ENCODE measurements at regions not wholly inside any gene's neighbourhood (a gene's known extent, or its start where the extent isn't known, plus 50 kb on each side); places are given as distances from the start of the nearest gene placed in this dataset.
A peak's percentile ranks its signal among the peaks of the same experiment; 100 is the strongest.

- Histone ChIP-seq H3K4me3 (no peak overlapping the region), H3K4me1 (replicated peaks in 1 of 2) (no peaks in the 10 kb centered on the region), H3K27ac (no peak overlapping the region)
- peak in 3 of 8 experiments; percentile 27 to 63 (median 62) for ATAC-seq (replicated peaks in 6 of 8)
- 0 to 86% (median 71%) methylated on average over 1 to 2 of the region's 2 CpGs for WGBS, 10 experiments
- in situ Hi-C loops (cut with MboI; ENCODE audit: low pct_unique_long_range_greater_than_20kb in 2 of 9, low sequenced_read_pairs in 9 of 9, unreplicated experiment in 9 of 9) = no loop called here
Observed at GRCh38 chr2:188645986-188646385, 328.2 kb upstream of the COL3A1 start.

- WGBS, 10 experiments = 80 to 100% (median 95%) methylated on average over 1 to 3 of the region's 3 CpGs
Observed at GRCh38 chr2:188647430-188648070, 326.6 kb upstream of the COL3A1 start.

GRCh38 chr2:188659656-188660406 lies 314.3 kb upstream of the COL3A1 start:
- 27 to 100% (median 75%) methylated on average over 1 of the region's 1 CpG; no CpG with 5 or more reads in 3 of the 10 experiments for WGBS, 10 experiments
- H3K4me1 ChIP-seq (replicated peaks in 1 of 2) = no peaks in the 10 kb centered on the region
- peak in 1 of 8 experiments; percentile 33 for ATAC-seq (replicated peaks in 6 of 8)
- H3K4me3 ChIP-seq = no peak overlapping the region
- no peak overlapping the region for H3K27ac ChIP-seq
- in situ Hi-C loops (cut with MboI; ENCODE audit: low pct_unique_long_range_greater_than_20kb in 2 of 9, low sequenced_read_pairs in 9 of 9, unreplicated experiment in 9 of 9) = no loop called here

More at GRCh38 chr2:188647430-188648070, 326.6 kb upstream of the COL3A1 start:
- no peak for ATAC-seq (replicated peaks in 6 of 8)
- no peak overlapping the region for H3K4me3 ChIP-seq
- in situ Hi-C loops (cut with MboI; ENCODE audit: low pct_unique_long_range_greater_than_20kb in 2 of 9, low sequenced_read_pairs in 9 of 9, unreplicated experiment in 9 of 9) = no loop called here
- no peak overlapping the region for H3K27ac ChIP-seq
- H3K4me1 ChIP-seq (replicated peaks in 1 of 2) = no peaks in the 10 kb centered on the region

- no peaks in the 10 kb centered on the region for H3K4me1 ChIP-seq (replicated peaks in 1 of 2)
- ATAC-seq (replicated peaks in 6 of 8) = no peak
- WGBS, 10 experiments = 42 to 100% (median 71%) methylated on average over 1 to 2 of the region's 2 CpGs; no CpG with 5 or more reads in 2 of the 10 experiments
- no peak overlapping the region for H3K4me3 ChIP-seq
- in situ Hi-C loops (cut with MboI; ENCODE audit: low pct_unique_long_range_greater_than_20kb in 2 of 9, low sequenced_read_pairs in 9 of 9, unreplicated experiment in 9 of 9) = no loop called here
- no peak overlapping the region for H3K27ac ChIP-seq
Observed at GRCh38 chr2:188663301-188663700, 310.9 kb upstream of the COL3A1 start.

GRCh38 chr2:188664416-188664815 lies 309.8 kb upstream of the COL3A1 start:
- in situ Hi-C loops (cut with MboI; ENCODE audit: low pct_unique_long_range_greater_than_20kb in 2 of 9, low sequenced_read_pairs in 9 of 9, unreplicated experiment in 9 of 9) = no loop called here
- WGBS, 10 experiments = 20 to 100% (median 67%) methylated on average over 1 to 2 of the region's 2 CpGs; no CpG with 5 or more reads in 3 of the 10 experiments
- Histone ChIP-seq H3K4me3 (no peak overlapping the region), H3K4me1 (replicated peaks in 1 of 2) (no peaks in the 10 kb centered on the region), H3K27ac (no peak overlapping the region)
- peak in 2 of 8 experiments; percentile 57 to 74 for ATAC-seq (replicated peaks in 6 of 8)

- WGBS, 10 experiments = 2 to 89% (median 58%) methylated on average over 1 to 3 of the region's 3 CpGs
- H3K4me1 ChIP-seq (replicated peaks in 1 of 2) = no peaks in the 10 kb centered on the region
- in situ Hi-C loops (cut with MboI; ENCODE audit: low pct_unique_long_range_greater_than_20kb in 2 of 9, low sequenced_read_pairs in 9 of 9, unreplicated experiment in 9 of 9) = no loop called here
- no peak overlapping the region for H3K4me3 ChIP-seq
- peak in 2 of 8 experiments; percentile 23 to 32 for ATAC-seq (replicated peaks in 6 of 8)
- no peak overlapping the region for H3K27ac ChIP-seq
Observed at GRCh38 chr2:188664951-188665595, 309.1 kb upstream of the COL3A1 start.

GRCh38 chr2:188665727-188666304 lies 308.4 kb upstream of the COL3A1 start:
- Histone ChIP-seq H3K27ac (no peak overlapping the region), H3K4me3 (no peak overlapping the region), H3K4me1 (replicated peaks in 1 of 2) (no peaks in the 10 kb centered on the region)
- in situ Hi-C loops (cut with MboI; ENCODE audit: low pct_unique_long_range_greater_than_20kb in 2 of 9, low sequenced_read_pairs in 9 of 9, unreplicated experiment in 9 of 9) = no loop called here
- ATAC-seq (replicated peaks in 6 of 8) = no peak

- in situ Hi-C loops (cut with MboI; ENCODE audit: low pct_unique_long_range_greater_than_20kb in 2 of 9, low sequenced_read_pairs in 9 of 9, unreplicated experiment in 9 of 9) = no loop called here
- H3K4me3 ChIP-seq = no peak overlapping the region
- H3K4me1 ChIP-seq (replicated peaks in 1 of 2) = no peaks in the 10 kb centered on the region
- H3K27ac ChIP-seq = no peak overlapping the region
- ATAC-seq (replicated peaks in 6 of 8) = no peak
Observed at GRCh38 chr2:188666503-188666902, 307.7 kb upstream of the COL3A1 start.

- H3K27ac ChIP-seq = no peak overlapping the region
- in situ Hi-C loops (cut with MboI; ENCODE audit: low pct_unique_long_range_greater_than_20kb in 2 of 9, low sequenced_read_pairs in 9 of 9, unreplicated experiment in 9 of 9) = no loop called here
- H3K4me3 ChIP-seq = no peak overlapping the region
- H3K4me1 ChIP-seq (replicated peaks in 1 of 2) = no peaks in the 10 kb centered on the region
- WGBS, 10 experiments = 0 to 86% (median 39%) methylated on average over 1 to 4 of the region's 4 CpGs; no CpG with 5 or more reads in 1 of the 10 experiments
- ATAC-seq (replicated peaks in 6 of 8) = peak in 3 of 8 experiments; percentile 44 to 81 (median 78)
Observed at GRCh38 chr2:188668017-188668680, 306.0 kb upstream of the COL3A1 start.

GRCh38 chr2:188675391-188676009 lies 298.7 kb upstream of the COL3A1 start:
- no peak overlapping the region for H3K4me3 ChIP-seq
- ATAC-seq (replicated peaks in 6 of 8) = peak in 7 of 8 experiments; percentile 48 to 87 (median 80)
- no peaks in the 10 kb centered on the region for H3K4me1 ChIP-seq (replicated peaks in 1 of 2)
- no peak overlapping the region for H3K27ac ChIP-seq
- in situ Hi-C loops (cut with MboI; ENCODE audit: low pct_unique_long_range_greater_than_20kb in 2 of 9, low sequenced_read_pairs in 9 of 9, unreplicated experiment in 9 of 9) = no loop called here

GRCh38 chr2:188676010-188676400 lies 298.2 kb upstream of the COL3A1 start:
- ATAC-seq (replicated peaks in 6 of 8) = peak in 7 of 8 experiments; percentile 60 to 98 (median 88)
- H3K4me3 ChIP-seq = no peak overlapping the region
- in situ Hi-C loops (cut with MboI; ENCODE audit: low pct_unique_long_range_greater_than_20kb in 2 of 9, low sequenced_read_pairs in 9 of 9, unreplicated experiment in 9 of 9) = no loop called here
- no peak overlapping the region for H3K27ac ChIP-seq
- H3K4me1 ChIP-seq (replicated peaks in 1 of 2) = no peaks in the 10 kb centered on the region
- WGBS, 10 experiments = 56 to 100% (median 100%) methylated on average over 1 of the region's 1 CpG; no CpG with 5 or more reads in 3 of the 10 experiments

- ATAC-seq (replicated peaks in 6 of 8) = no peak
- no peak overlapping the region for H3K4me3 ChIP-seq
- in situ Hi-C loops (cut with MboI; ENCODE audit: low pct_unique_long_range_greater_than_20kb in 2 of 9, low sequenced_read_pairs in 9 of 9, unreplicated experiment in 9 of 9) = no loop called here
- no peak overlapping the region for H3K27ac ChIP-seq
- H3K4me1 ChIP-seq (replicated peaks in 1 of 2) = no peaks in the 10 kb centered on the region
Observed at GRCh38 chr2:188677142-188677541, 297.0 kb upstream of the COL3A1 start.
